Activated T-cell treated with anti-CD3 and anti-CD28 coated beads for 1 hour (primary cell): ENCODE measurements at regions not wholly inside any gene's neighbourhood (a gene's known extent, or its start where the extent isn't known, plus 50 kb on each side); places are given as distances from the start of the nearest gene placed in this dataset.

Experiments used
- DNase-seq: peaks from one replicate; pipeline ENCODE4 v3.0.0-alpha.2; 2020; ENCODE audit warnings: low read depth

- no peak for DNase-seq
These were observed 265.9 kb downstream of the FGFR2 start for GRCh38 chr10:121332353-121332752.

- DNase-seq: no peak
These were observed 265.1 kb downstream of the FGFR2 start for GRCh38 chr10:121332829-121333765.

GRCh38 chr10:121335386-121335925 is 262.8 kb downstream of the FGFR2 start:
- no peak for DNase-seq

GRCh38 chr10:121337427-121337826 is 260.8 kb downstream of the FGFR2 start:
- DNase-seq: no peak

GRCh38 chr10:121338206-121338980 is 259.9 kb downstream of the FGFR2 start:
- DNase-seq: no peak

GRCh38 chr10:121339114-121339513 is 259.1 kb downstream of the FGFR2 start:
- DNase-seq: no peak

GRCh38 chr10:121340271-121340831 is 257.9 kb downstream of the FGFR2 start:
- DNase-seq: no peak

GRCh38 chr10:121351540-121351939 is 246.7 kb downstream of the FGFR2 start:
- DNase-seq: no peak

- DNase-seq: no peak
These were observed 245.9 kb downstream of the FGFR2 start for GRCh38 chr10:121352231-121352855.

- DNase-seq: no peak
These were observed 243.1 kb downstream of the FGFR2 start for GRCh38 chr10:121355161-121355560.

GRCh38 chr10:121356183-121356582 is 242.1 kb downstream of the FGFR2 start:
- no peak for DNase-seq

GRCh38 chr10:121357401-121357800 is 240.8 kb downstream of the FGFR2 start:
- no peak for DNase-seq

GRCh38 chr10:121362026-121362425 is 236.2 kb downstream of the FGFR2 start:
- DNase-seq: no peak

- DNase-seq: no peak
These were observed 232.7 kb downstream of the FGFR2 start for GRCh38 chr10:121365566-121365965.

- DNase-seq: no peak
These were observed 229.8 kb downstream of the FGFR2 start for GRCh38 chr10:121368347-121369025.

- DNase-seq: no peak
These were observed 228.6 kb downstream of the FGFR2 start for GRCh38 chr10:121369616-121370015.

GRCh38 chr10:121371836-121372235 is 226.4 kb downstream of the FGFR2 start:
- DNase-seq: no peak

GRCh38 chr10:121373411-121373810 is 224.8 kb downstream of the FGFR2 start:
- DNase-seq: no peak

- DNase-seq: no peak
These were observed 224.1 kb downstream of the FGFR2 start for GRCh38 chr10:121374121-121374520.

GRCh38 chr10:121375172-121375571 is 223.1 kb downstream of the FGFR2 start:
- no peak for DNase-seq

GRCh38 chr10:121378251-121378801 is 219.9 kb downstream of the FGFR2 start:
- DNase-seq: no peak
